ENCODE measurements at regions not wholly inside any gene's neighbourhood (a gene's known extent, or its start where the extent isn't known, plus 50 kb on each side); places are given as distances from the start of the nearest gene placed in this dataset.

GRCh38 chr9:1170918-1171317 is 120.8 kb downstream of the DMRT2 start:
- Histone ChIP-seq H3K4me3 (ENCODE audit: low read depth in 1 of 2, low read length in 2 of 2) (no peak overlapping the region), H3K36me3 (ENCODE audit: insufficient read depth, low read length) (no peaks in the 10 kb centered on the region), H2AFZ (ENCODE audit: low read depth, low read length) (no peak overlapping the region), H4K20me1 (ENCODE audit: insufficient read depth, low read length) (no peaks in the 10 kb centered on the region), H3K9ac (ENCODE audit: low read depth, low read length) (no peak overlapping the region), H3K27me3 (ENCODE audit: insufficient read depth, low read length, poor library complexity) (no peaks in the 10 kb centered on the region), H3K4me2 (ENCODE audit: insufficient read depth, low read length) (no peak overlapping the region), H3K27ac (ENCODE audit: low read length) (no peak overlapping the region), H3K79me2 (ENCODE audit: insufficient read depth, low read length) (no peaks in the 10 kb centered on the region), H3K9me3 (ENCODE audit: insufficient read depth, low read length, severe bottlenecking) (no peaks in the 10 kb centered on the region), H3K4me1 (ENCODE audit: insufficient read depth, low read length) (no peaks in the 10 kb centered on the region)
- ATAC-seq (ENCODE audit: insufficient read depth, low read depth) (no peak), DNase-seq (no peak)
- TF ChIP-seq EZH2 (IDR thresholded peaks at IDR 0.05; ENCODE audit: borderline replicate concordance, low read depth, low read length, severe bottlenecking) (no peak), CTCF (IDR thresholded peaks at IDR 0.05; ENCODE audit: borderline replicate concordance, extremely low read depth, low read length, poor library complexity, severe bottlenecking) (no peak)

GRCh38 chr9:1171546-1171945 is 121.4 kb downstream of the DMRT2 start:
- Histone ChIP-seq H3K4me2 (ENCODE audit: insufficient read depth, low read length) (no peak overlapping the region), H3K27me3 (ENCODE audit: insufficient read depth, low read length, poor library complexity) (no peaks in the 10 kb centered on the region), H3K9me3 (ENCODE audit: insufficient read depth, low read length, severe bottlenecking) (no peaks in the 10 kb centered on the region), H3K79me2 (ENCODE audit: insufficient read depth, low read length) (no peaks in the 10 kb centered on the region), H3K27ac (ENCODE audit: low read length) (no peak overlapping the region), H3K4me3 (ENCODE audit: low read depth in 1 of 2, low read length in 2 of 2) (no peak overlapping the region), H2AFZ (ENCODE audit: low read depth, low read length) (no peak overlapping the region), H3K9ac (ENCODE audit: low read depth, low read length) (no peak overlapping the region), H4K20me1 (ENCODE audit: insufficient read depth, low read length) (no peaks in the 10 kb centered on the region), H3K4me1 (ENCODE audit: insufficient read depth, low read length) (no peaks in the 10 kb centered on the region), H3K36me3 (ENCODE audit: insufficient read depth, low read length) (no peaks in the 10 kb centered on the region)
- TF ChIP-seq EZH2 (IDR thresholded peaks at IDR 0.05; ENCODE audit: borderline replicate concordance, low read depth, low read length, severe bottlenecking): no peak
- no peak for TF ChIP-seq CTCF (IDR thresholded peaks at IDR 0.05; ENCODE audit: borderline replicate concordance, extremely low read depth, low read length, poor library complexity, severe bottlenecking)
- no peak for ATAC-seq (ENCODE audit: insufficient read depth, low read depth)
- DNase-seq: no peak

GRCh38 chr9:1173211-1173610 is 123.1 kb downstream of the DMRT2 start:
- H4K20me1 ChIP-seq (ENCODE audit: insufficient read depth, low read length): no peaks in the 10 kb centered on the region
- no peak for DNase-seq

More at GRCh38 chr9:1173211-1173610, 123.1 kb downstream of the DMRT2 start:
- Histone ChIP-seq H3K4me2 (ENCODE audit: insufficient read depth, low read length) (no peak overlapping the region), H3K27ac (ENCODE audit: low read length) (no peak overlapping the region), H2AFZ (ENCODE audit: low read depth, low read length) (no peak overlapping the region), H3K4me1 (ENCODE audit: insufficient read depth, low read length) (no peaks in the 10 kb centered on the region), H3K9ac (ENCODE audit: low read depth, low read length) (no peak overlapping the region), H3K4me3 (ENCODE audit: low read depth in 1 of 2, low read length in 2 of 2) (no peak overlapping the region), H3K27me3 (ENCODE audit: insufficient read depth, low read length, poor library complexity) (no peaks in the 10 kb centered on the region), H3K79me2 (ENCODE audit: insufficient read depth, low read length) (no peaks in the 10 kb centered on the region), H3K36me3 (ENCODE audit: insufficient read depth, low read length) (no peaks in the 10 kb centered on the region), H3K9me3 (ENCODE audit: insufficient read depth, low read length, severe bottlenecking) (no peaks in the 10 kb centered on the region)
- no peak for TF ChIP-seq CTCF (IDR thresholded peaks at IDR 0.05; ENCODE audit: borderline replicate concordance, extremely low read depth, low read length, poor library complexity, severe bottlenecking)
- TF ChIP-seq EZH2 (IDR thresholded peaks at IDR 0.05; ENCODE audit: borderline replicate concordance, low read depth, low read length, severe bottlenecking): no peak
- ATAC-seq (ENCODE audit: insufficient read depth, low read depth): no peak

Data from DND-41 (cell line).